LNCaP clone FGC (cell line): ENCODE measurements at regions not wholly inside any gene's neighbourhood (a gene's known extent, or its start where the extent isn't known, plus 50 kb on each side); places are given as distances from the start of the nearest gene placed in this dataset.

Source experiments
- DNase-seq: peaks from one replicate; pipeline ENCODE4 v3.0.0-alpha.2; 2011; ENCODE audit warnings: low read depth
- H3K4me3 ChIP-seq: 2 replicates; pipeline ENCODE4 v1.5.1; 2011; ENCODE audit warnings: mild to moderate bottlenecking, low read depth, low read length, control low read depth
- CTCF ChIP-seq: IDR thresholded peaks from 2 replicates; pipeline ENCODE4 v1.5.1; 2012; ENCODE audit warnings: mild to moderate bottlenecking; ENCODE audit not compliant: control insufficient read depth, insufficient read depth; ENCODE audit errors: extremely low read depth

- no peak for DNase-seq
These were observed 142.1 kb downstream of the CXCL12 start for GRCh38 chr10:44242826-44243225.

GRCh38 chr10:44242091-44242490, 142.8 kb downstream of the CXCL12 start:
- H3K4me3 ChIP-seq: no peak overlapping the region
- DNase-seq: no peak
- TF ChIP-seq CTCF: no peak

More at GRCh38 chr10:44242826-44243225, 142.1 kb downstream of the CXCL12 start:
- TF ChIP-seq CTCF: no peak
- no peak overlapping the region for H3K4me3 ChIP-seq

GRCh38 chr10:44240584-44241205, 144.2 kb downstream of the CXCL12 start:
- no peak for DNase-seq
- H3K4me3 ChIP-seq: no peak overlapping the region
- no peak for TF ChIP-seq CTCF

- no peak overlapping the region for H3K4me3 ChIP-seq
- no peak for DNase-seq
- TF ChIP-seq CTCF: no peak
These were observed 146.7 kb downstream of the CXCL12 start for GRCh38 chr10:44238212-44238611.

- no peak for DNase-seq
- no peak for TF ChIP-seq CTCF
- H3K4me3 ChIP-seq: no peak overlapping the region
These were observed 147.4 kb downstream of the CXCL12 start for GRCh38 chr10:44237364-44238049.

- no peak overlapping the region for H3K4me3 ChIP-seq
- DNase-seq: no peak
- no peak for TF ChIP-seq CTCF
These were observed 149.5 kb downstream of the CXCL12 start for GRCh38 chr10:44235363-44235762.

GRCh38 chr10:44234483-44234875, 150.4 kb downstream of the CXCL12 start:
- no peak for DNase-seq
- no peak for TF ChIP-seq CTCF
- no peak overlapping the region for H3K4me3 ChIP-seq
